Activated naive CD4-positive, alpha-beta T cell treated with anti-CD3 and anti-CD28 coated beads, Interleukin-2, amount 10 ng/mL, durations not matched to agents 7 days and 5 days (primary cell): ENCODE measurements at regions not wholly inside any gene's neighbourhood (a gene's known extent, or its start where the extent isn't known, plus 50 kb on each side); places are given as distances from the start of the nearest gene placed in this dataset.
"Not testable (repeated sequence)": the region's sequence is repeated elsewhere in the genome, so short reads cannot be mapped to it uniquely, and the experiment has no call there.

ENCODE experiments used
- CTCF ChIA-PET: fragments of 350-600 bp; sonication (Branson Sonifier 250); formaldehyde crosslinking; loops from one replicate; lab custom pipeline; 2021; ENCODE audit warnings: antibody characterized with exemption; lab: Charles Lee
- DNase-seq: peaks from one replicate; pipeline ENCODE4 v3.0.0-alpha.2; 2020
- H3K27ac Mint-ChIP-seq: one replicate; pipeline ENCODE4 v1.8.0; 2021; ENCODE audit warnings: mild to moderate bottlenecking, moderate library complexity, mixed read lengths
- H3K27me3 Mint-ChIP-seq: one replicate; pipeline ENCODE4 v1.8.0; 2021; ENCODE audit warnings: mild to moderate bottlenecking, mixed read lengths
- H3K36me3 Mint-ChIP-seq: one replicate; pipeline ENCODE4 v1.8.0; 2021; ENCODE audit warnings: mixed read lengths
- H3K4me1 Mint-ChIP-seq: one replicate; pipeline ENCODE4 v1.8.0; 2021; ENCODE audit warnings: mixed read lengths
- H3K4me3 Mint-ChIP-seq: one replicate; pipeline ENCODE4 v1.8.0; 2021; ENCODE audit warnings: mild to moderate bottlenecking, moderate library complexity, mixed read lengths
- H3K9me3 Mint-ChIP-seq: one replicate; pipeline ENCODE4 v1.8.0; 2021; ENCODE audit warnings: mixed read lengths

DNA sequence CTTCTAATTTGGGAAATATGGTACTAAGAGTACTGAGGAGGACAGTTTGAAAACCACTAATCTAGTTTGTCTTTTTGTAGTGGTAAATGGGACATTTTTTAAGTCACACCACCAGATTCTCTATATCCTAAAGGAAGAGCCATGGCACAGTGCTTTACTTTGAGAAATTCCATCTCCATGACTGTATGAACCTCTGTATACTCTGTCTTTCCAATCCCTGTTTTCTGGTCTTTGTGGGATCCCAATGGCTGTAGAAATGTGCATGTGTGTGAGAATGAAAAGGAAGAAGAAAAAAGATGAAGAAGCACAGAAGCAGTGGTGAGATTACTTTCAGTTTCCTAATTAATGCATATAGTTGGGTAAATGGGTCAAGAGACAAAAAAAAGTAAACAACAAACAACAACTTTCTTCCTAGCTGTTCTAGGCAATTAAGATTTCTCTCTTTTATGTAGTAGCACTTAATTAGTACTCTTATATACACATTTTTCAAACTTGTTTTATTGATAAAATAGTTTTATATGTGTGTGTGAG is 141.2 kb upstream of the HCRTR2 start:
- CTCF ChIA-PET, result no interaction called here
- H3K27ac Mint-ChIP-seq, result no peak overlapping the region
- no peak for DNase-seq
- H3K27me3 Mint-ChIP-seq, result no peaks in the 10 kb centered on the region
- H3K4me3 Mint-ChIP-seq, result no peak overlapping the region
- H3K36me3 Mint-ChIP-seq, result no peaks in the 10 kb centered on the region
- no peaks in the 10 kb centered on the region for H3K4me1 Mint-ChIP-seq
- H3K9me3 Mint-ChIP-seq, result peaks cover 14% of the 10 kb centered on the region

DNA sequence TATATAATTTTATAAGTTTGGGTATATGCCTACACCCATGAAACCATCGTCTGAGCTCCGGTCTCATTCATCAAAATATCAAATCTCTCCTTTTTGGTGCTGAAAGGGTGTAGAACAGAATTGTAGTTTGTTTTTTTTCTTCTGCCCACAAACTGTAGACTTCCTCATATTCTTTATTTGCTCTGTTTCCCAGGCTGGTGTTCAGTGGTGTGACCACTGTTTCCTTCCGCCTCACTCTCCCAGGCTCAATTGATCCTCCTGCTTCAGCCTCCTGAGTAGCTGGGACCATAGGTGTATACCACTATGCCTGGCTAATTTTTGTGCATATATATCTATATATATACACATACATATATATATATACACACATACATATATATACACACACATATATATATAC is 139.6 kb upstream of the HCRTR2 start:
- CTCF ChIA-PET, result no interaction called here
- Mint-ChIP-seq H3K27ac (no peak overlapping the region), H3K4me3 (no peak overlapping the region), H3K9me3 (peaks cover 16% of the 10 kb centered on the region), H3K27me3 (no peaks in the 10 kb centered on the region), H3K36me3 (no peaks in the 10 kb centered on the region), H3K4me1 (no peaks in the 10 kb centered on the region)
- no peak for DNase-seq

DNA sequence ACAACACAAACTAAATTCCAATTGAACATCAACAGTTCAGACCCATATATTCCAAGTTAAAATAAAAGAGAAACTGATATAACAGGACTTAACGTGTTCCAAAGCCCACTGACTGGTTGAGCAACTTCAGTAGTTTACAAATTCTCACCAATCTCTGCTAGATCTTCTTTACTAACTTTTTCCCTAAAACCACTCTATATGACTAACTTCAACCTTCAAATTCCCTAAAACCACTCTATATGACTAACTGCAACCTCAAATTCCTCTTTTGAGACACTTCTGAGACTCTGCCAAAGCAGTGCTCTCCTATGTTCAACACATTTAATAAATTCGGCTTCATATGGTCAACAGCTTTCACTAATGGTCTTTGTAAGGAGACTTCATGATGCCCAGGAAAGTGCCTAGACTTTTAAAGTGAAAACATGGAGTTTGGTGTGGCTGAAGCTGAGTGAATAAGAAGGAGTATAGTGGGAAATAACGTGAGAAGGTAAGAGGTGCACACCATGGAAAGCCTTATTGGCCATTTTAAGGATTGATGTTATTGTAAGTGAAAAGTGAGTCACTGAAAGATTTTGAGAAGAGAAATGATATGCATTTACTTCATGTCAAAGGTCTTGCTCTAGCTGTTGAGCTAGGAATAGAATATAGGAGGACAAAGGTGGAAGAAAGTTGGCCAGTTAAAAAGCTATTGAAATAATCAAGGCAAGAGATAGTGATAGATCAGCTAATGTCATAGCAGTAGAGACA is 134.0 kb upstream of the HCRTR2 start:
- Mint-ChIP-seq H3K36me3 (no peaks in the 10 kb centered on the region), H3K9me3 (peaks cover 9% of the 10 kb centered on the region), H3K27me3 (no peaks in the 10 kb centered on the region), H3K4me3 (no peak overlapping the region), H3K27ac (no peak overlapping the region), H3K4me1 (no peaks in the 10 kb centered on the region)
- CTCF ChIA-PET, result no interaction called here
- no peak for DNase-seq

DNA sequence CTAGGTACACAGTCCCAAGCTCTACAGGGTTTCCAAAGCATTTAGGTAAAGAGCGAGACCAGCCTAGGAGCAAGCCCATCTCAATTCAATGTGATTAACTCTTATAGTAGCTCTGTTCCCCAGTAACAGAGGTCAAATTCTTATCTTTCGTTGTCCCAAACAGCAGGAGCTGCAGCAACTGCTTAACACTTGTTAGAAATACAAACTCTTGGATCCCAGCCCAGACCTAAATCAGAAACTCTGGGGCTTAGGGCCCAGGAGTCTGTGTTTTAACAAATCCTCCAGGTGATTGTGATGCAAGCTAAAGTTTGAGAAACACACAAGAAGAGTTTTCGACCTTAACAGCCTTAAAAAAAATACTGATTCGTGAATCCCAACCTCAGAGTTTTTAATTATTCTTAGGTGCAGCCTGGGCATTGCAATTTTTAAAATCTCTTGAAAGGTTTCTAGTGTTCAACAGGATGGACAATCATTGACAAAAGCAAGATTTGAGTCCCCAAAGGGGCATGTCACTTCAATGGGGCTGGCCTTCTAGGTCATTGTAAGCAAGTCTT is 127.4 kb upstream of the HCRTR2 start:
- Mint-ChIP-seq H3K27ac (no peak overlapping the region), H3K36me3 (no peaks in the 10 kb centered on the region), H3K4me3 (no peak overlapping the region), H3K9me3 (peaks cover 7% of the 10 kb centered on the region), H3K4me1 (no peaks in the 10 kb centered on the region), H3K27me3 (no peaks in the 10 kb centered on the region)
- CTCF ChIA-PET, result no interaction called here
- DNase-seq, result no peak

DNA sequence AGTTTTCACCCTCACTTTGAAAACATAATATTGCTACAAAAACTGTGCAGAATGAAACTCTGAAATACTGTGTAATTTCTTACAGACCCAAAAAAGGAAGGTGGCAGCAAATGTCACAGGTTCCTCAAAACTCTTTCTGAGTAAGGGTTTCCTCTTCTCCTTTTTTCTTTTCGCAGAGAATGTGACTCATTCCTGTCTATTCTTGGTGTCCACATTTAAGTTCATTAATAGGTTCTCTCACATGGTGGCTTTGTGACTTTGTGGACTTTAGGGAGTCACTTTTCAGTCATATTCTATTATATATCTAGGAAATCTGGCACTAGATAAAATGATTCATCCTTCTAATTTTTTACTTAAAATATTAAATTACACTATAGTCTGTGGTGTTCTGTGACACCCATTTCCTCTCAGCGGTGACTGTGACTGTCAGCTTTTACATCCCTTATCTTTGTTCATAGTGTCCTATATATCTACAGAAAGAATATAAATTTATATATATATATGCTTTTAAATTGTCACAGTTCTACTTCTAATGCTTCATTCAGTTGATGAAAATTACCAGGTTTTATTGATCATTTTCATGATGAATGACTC is 126.8 kb upstream of the HCRTR2 start:
- Mint-ChIP-seq H3K9me3 (peaks cover 8% of the 10 kb centered on the region), H3K36me3 (no peaks in the 10 kb centered on the region), H3K27me3 (no peaks in the 10 kb centered on the region), H3K4me1 (no peaks in the 10 kb centered on the region), H3K4me3 (no peak overlapping the region), H3K27ac (no peak overlapping the region)
- CTCF ChIA-PET, result no interaction called here
- DNase-seq, result no peak

DNA sequence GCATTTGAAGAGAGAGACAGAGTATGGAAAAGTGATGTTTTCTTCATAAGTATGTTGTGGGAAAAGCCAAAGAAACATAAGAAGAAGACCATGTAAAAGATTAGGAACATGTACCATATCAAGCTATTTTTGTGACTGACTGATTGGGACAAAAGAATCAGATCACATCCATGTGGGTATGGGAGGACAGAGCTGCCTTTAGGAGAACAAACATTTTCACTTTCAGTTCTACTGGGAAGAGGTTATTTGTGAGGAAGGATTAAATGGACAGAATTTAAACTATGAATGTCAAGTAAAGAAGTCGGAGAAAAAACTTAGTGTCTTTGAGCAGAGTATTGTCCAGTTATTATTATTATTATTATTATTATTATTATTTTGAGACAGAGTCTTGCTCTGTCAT is 124.4 kb upstream of the HCRTR2 start:
- Mint-ChIP-seq H3K27ac (no peak overlapping the region), H3K4me1 (no peaks in the 10 kb centered on the region)
- CTCF ChIA-PET, result no interaction called here

DNA sequence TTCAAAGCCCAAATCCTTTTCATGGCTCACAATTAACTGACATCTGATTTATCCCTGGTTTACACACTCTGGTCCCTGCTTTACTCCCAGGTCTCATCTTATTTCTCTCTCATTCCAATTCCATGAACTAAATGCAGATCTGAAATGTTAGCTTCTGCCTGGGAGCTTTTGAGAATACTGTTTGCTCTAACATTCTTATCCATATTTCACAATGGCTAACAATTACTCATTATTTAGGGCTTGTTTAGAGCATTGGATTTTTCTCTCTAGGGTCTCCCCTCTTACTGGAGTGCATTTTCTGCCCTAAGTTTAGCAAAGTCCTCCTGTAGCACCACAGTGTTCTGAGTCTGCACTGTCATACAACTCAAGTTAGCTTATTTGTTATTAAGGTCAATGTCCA is 121.5 kb upstream of the HCRTR2 start:
- peaks cover 12% of the 10 kb centered on the region for H3K9me3 Mint-ChIP-seq
- H3K27me3 Mint-ChIP-seq, result no peaks in the 10 kb centered on the region
- no peaks in the 10 kb centered on the region for H3K4me1 Mint-ChIP-seq
- no peak for DNase-seq
- H3K4me3 Mint-ChIP-seq, result no peak overlapping the region
- CTCF ChIA-PET, result no interaction called here
- no peak overlapping the region for H3K27ac Mint-ChIP-seq
- H3K36me3 Mint-ChIP-seq, result no peaks in the 10 kb centered on the region

More for the DNA sequence above, 124.4 kb upstream of the HCRTR2 start:
- H3K27me3 Mint-ChIP-seq, result no peaks in the 10 kb centered on the region
- no peak overlapping the region for H3K4me3 Mint-ChIP-seq
- H3K9me3 Mint-ChIP-seq, result peaks cover 10% of the 10 kb centered on the region
- no peaks in the 10 kb centered on the region for H3K36me3 Mint-ChIP-seq
- no peak for DNase-seq

DNA sequence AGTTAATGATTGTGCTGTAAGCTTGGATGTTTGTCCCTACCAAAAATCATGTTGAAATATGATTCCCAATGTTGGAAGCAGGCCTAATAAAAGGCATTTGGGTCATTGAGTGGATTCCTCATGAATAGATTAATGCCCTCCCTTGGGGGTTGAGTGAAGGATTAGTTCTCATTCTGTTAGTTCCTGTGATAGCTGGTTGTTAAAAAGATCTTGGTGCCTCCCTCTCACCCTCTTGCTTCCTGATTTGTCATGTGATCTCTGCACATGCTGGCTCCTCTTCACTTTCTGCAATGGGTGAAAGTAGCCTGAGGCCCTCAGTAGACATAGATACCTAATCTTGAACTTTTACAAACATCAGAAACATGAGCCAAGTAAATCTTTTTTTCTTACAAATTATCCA is 115.6 kb upstream of the HCRTR2 start:
- Mint-ChIP-seq H3K27ac (no peak overlapping the region), H3K27me3 (no peaks in the 10 kb centered on the region), H3K9me3 (peaks cover 15% of the 10 kb centered on the region), H3K4me1 (no peaks in the 10 kb centered on the region), H3K36me3 (no peaks in the 10 kb centered on the region), H3K4me3 (no peak overlapping the region)
- CTCF ChIA-PET, result no interaction called here
- DNase-seq, result no peak

DNA sequence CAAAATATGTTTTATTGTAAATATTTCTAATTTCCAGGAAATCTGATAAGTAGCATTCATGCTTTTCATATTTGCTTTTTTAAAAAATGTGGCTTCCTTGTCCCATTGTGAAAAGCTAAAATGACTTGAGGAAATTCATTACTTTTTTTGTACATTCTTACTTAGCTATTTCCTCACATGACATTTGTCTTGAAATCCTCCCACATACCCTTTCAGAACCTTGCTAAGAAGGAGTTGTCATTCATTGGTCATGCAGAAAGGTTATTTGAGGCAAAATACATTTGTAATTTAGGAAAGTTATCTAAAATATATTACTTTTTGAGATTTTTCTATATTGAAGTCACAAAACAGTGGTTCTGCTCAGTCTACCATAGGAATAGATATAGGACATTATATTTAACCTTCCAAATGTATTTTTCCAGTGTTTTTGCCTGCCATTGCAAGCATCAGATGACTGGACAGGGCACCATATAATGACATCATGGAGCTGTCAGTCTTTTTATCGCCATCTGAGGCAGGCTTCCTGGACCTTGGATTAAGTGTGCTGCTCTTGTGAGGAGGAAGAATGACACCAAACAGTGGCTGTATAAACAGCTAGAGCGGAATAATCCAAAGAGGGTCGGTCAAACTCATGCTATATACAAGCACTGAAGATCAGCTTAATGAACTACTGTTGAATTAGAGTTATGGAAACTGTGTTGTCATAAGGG is 109.4 kb upstream of the HCRTR2 start:
- Mint-ChIP-seq H3K4me1 (no peaks in the 10 kb centered on the region), H3K9me3 (peaks cover 7% of the 10 kb centered on the region), H3K27me3 (no peaks in the 10 kb centered on the region), H3K36me3 (no peaks in the 10 kb centered on the region), H3K4me3 (no peak overlapping the region), H3K27ac (no peak overlapping the region)
- no peak for DNase-seq
- CTCF ChIA-PET, result no interaction called here

DNA sequence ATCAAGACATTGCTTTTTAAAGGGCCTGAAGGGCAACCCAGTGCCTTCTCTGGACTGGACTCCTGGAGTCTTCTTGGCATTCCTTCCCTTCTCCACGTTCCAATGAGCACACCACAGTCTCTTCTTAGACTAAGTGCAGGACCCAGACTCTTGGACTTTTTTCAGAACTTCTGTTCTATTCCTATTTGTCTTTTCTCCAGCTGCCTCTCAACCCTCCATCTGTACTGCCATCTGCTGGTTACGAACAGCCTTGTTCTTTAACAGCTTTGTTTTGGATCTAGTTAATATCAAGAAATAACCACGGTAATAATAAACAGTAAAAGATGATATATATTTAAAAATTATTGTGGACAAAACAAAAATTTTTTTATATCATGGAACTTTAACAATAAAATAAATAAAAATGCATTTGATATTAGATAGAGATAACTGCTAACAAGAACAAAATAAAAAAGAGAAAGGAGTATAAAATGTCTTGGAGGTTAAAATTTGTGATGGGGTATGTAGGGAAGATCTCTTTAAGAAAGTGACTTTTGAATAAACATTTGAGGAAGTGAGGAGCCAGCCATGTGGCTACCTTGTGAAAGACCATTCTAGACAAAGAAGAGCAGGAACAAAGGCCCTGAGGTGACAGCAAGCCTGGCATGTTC is 105.1 kb upstream of the HCRTR2 start:
- DNase-seq, result no peak
- Mint-ChIP-seq H3K27ac (no peak overlapping the region), H3K27me3 (no peaks in the 10 kb centered on the region), H3K9me3 (peaks cover 1% of the 10 kb centered on the region), H3K4me1 (no peaks in the 10 kb centered on the region), H3K4me3 (no peak overlapping the region), H3K36me3 (no peaks in the 10 kb centered on the region)
- CTCF ChIA-PET, result interaction anchor here (0.5 kb wide), 1 partner anchor 14 kb away, joined by 3 read pairs; no protein-coding TSS in a partner anchor

DNA sequence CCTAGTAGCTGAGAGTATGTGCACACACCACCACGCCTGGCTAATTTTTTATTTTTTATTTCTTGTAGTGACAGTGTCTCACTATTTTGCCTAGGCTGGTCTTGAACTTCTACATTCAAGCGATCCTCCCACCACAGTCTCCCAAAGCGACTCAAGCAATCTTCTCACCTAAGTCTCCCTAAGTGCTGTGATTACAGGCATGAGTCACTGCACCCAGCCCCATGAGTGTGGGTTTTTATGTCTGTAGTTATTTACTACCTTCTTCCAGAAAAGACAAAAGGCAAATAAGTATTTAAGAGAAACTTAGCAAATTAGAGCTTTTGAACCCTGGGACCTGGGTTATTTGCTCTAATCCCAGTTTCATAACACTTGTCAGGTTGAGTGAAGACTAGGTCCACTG is 92.3 kb upstream of the HCRTR2 start:
- Mint-ChIP-seq H3K27ac (no peak overlapping the region), H3K4me3 (no peak overlapping the region), H3K9me3 (peaks cover 9% of the 10 kb centered on the region), H3K27me3 (no peaks in the 10 kb centered on the region), H3K36me3 (no peaks in the 10 kb centered on the region), H3K4me1 (no peaks in the 10 kb centered on the region)
- no peak for DNase-seq
- CTCF ChIA-PET, result no interaction called here

DNA sequence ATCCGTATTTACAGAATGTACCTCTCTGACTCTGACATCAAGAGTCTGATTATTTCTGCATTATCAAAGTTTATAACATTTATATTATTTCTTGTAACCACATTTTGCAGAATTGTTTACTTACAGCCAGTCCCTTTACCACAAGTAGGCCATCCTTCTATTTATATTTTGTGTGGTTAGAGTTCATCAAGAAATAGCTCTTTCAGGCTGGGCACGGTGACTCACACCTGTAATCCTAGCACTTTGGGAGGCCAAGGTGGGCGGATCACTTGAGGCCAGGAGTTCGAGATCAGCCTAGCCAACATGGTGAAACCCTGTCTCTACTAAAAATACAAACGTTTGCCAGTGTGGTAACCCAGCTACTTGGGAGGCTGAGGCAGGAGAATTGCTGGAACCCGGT is 86.3 kb upstream of the HCRTR2 start:
- H3K4me3 Mint-ChIP-seq, H3K27me3 Mint-ChIP-seq, H3K4me1 Mint-ChIP-seq, H3K36me3 Mint-ChIP-seq, DNase-seq, CTCF ChIA-PET, H3K27ac Mint-ChIP-seq: not testable (repeated sequence)
- peaks cover 20% of the 10 kb centered on the region for H3K9me3 Mint-ChIP-seq

DNA sequence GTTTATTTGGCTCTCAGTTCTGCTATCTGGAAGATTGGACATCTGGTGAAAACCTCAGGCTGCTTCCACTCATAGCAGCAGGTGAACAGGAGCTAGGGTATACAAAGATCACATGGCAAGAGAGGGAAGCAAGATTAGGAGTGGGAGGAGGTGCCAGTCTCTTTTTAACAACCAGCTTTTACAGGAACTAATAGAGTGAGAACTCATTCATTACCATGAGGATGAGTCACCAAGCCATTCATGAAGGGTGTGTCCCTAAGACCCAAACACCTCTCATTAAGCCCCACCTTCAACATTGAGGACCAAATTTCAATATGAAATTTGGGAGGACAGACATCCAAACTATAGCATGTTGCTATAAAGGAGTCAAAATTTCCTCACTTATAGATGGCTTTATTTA is 85.4 kb upstream of the HCRTR2 start:
- no peaks in the 10 kb centered on the region for H3K4me1 Mint-ChIP-seq
- no peaks in the 10 kb centered on the region for H3K36me3 Mint-ChIP-seq
- CTCF ChIA-PET, result no interaction called here
- no peak overlapping the region for H3K4me3 Mint-ChIP-seq
- H3K9me3 Mint-ChIP-seq, result peaks cover 24% of the 10 kb centered on the region
- no peak for DNase-seq
- H3K27me3 Mint-ChIP-seq, result no peaks in the 10 kb centered on the region
- no peak overlapping the region for H3K27ac Mint-ChIP-seq

DNA sequence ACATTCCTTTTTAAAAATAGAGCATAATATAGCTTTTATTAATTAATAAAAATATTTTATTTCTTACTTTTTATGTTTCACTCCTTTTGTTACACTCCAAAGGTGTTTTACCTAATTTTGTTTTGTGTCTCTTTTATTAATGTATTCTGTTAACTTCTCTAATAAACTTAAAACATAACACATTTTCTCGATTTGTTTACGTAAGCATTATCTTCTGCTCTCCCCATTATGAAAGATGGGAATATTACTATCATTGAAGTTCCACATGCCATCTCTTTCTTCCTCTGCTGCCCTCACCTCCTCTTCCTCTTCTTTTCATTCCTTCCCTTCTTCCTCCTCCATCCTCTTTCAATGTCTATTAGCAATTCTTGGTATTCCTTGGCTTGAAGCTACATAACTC is 85.0 kb upstream of the HCRTR2 start:
- no peaks in the 10 kb centered on the region for H3K36me3 Mint-ChIP-seq
- DNase-seq, result no peak
- H3K9me3 Mint-ChIP-seq, result peaks cover 24% of the 10 kb centered on the region
- H3K27ac Mint-ChIP-seq, result no peak overlapping the region
- CTCF ChIA-PET, result no interaction called here
- no peaks in the 10 kb centered on the region for H3K27me3 Mint-ChIP-seq
- no peak overlapping the region for H3K4me3 Mint-ChIP-seq
- no peaks in the 10 kb centered on the region for H3K4me1 Mint-ChIP-seq
